ENCODE measurements at regions not wholly inside any gene's neighbourhood (a gene's known extent, or its start where the extent isn't known, plus 50 kb on each side); places are given as distances from the start of the nearest gene placed in this dataset.

GRCh38 chr2:52335727-52336126 lies 1303.8 kb upstream of the NRXN1 start:
- H3K36me3 ChIP-seq, result no peaks in the 10 kb centered on the region
- no peak overlapping the region for H3K27ac ChIP-seq
- H3K4me1 ChIP-seq, result no peaks in the 10 kb centered on the region
- intact Hi-C loops (cut with DNase I), result no loop called here
- no peak overlapping the region for H3K4me3 ChIP-seq
- DNase-seq (no peak), ATAC-seq (no peak)
- no peaks in the 10 kb centered on the region for H3K27me3 ChIP-seq (ENCODE audit: low read depth)
- H3K9me3 ChIP-seq, result no peaks in the 10 kb centered on the region
- TF ChIP-seq CTCF (IDR thresholded peaks at IDR 0.05), result no peak

- ATAC-seq (no peak), DNase-seq (no peak)
- Histone ChIP-seq H3K4me1 (no peaks in the 10 kb centered on the region), H3K9me3 (no peaks in the 10 kb centered on the region), H3K27me3 (ENCODE audit: low read depth) (no peaks in the 10 kb centered on the region), H3K4me3 (no peak overlapping the region), H3K36me3 (no peaks in the 10 kb centered on the region), H3K27ac (no peak overlapping the region)
- intact Hi-C loops (cut with DNase I), result no loop called here
- no peak for TF ChIP-seq CTCF (IDR thresholded peaks at IDR 0.05)
These were observed 1302.3 kb upstream of the NRXN1 start for GRCh38 chr2:52334185-52334584.

- H3K36me3 ChIP-seq, result no peaks in the 10 kb centered on the region
- DNase-seq, result no peak
- intact Hi-C loops (cut with DNase I), result no loop called here
- no peaks in the 10 kb centered on the region for H3K4me1 ChIP-seq
- H3K4me3 ChIP-seq, result no peak overlapping the region
- H3K9me3 ChIP-seq, result peaks cover 12% of the 10 kb centered on the region
- no peaks in the 10 kb centered on the region for H3K27me3 ChIP-seq (ENCODE audit: low read depth)
- no peak overlapping the region for H3K27ac ChIP-seq
- no peak for TF ChIP-seq CTCF (IDR thresholded peaks at IDR 0.05)
- ATAC-seq, result no peak
These were observed 1295.7 kb upstream of the NRXN1 start for GRCh38 chr2:52327641-52328040.

GRCh38 chr2:52314231-52314630 lies 1282.3 kb upstream of the NRXN1 start:
- intact Hi-C loops (cut with DNase I), result no loop called here
- no peaks in the 10 kb centered on the region for H3K4me1 ChIP-seq
- H3K9me3 ChIP-seq, result no peaks in the 10 kb centered on the region
- ATAC-seq (no peak), DNase-seq (no peak)
- H3K27ac ChIP-seq, result no peak overlapping the region
- H3K4me3 ChIP-seq, result no peak overlapping the region
- no peaks in the 10 kb centered on the region for H3K36me3 ChIP-seq
- no peaks in the 10 kb centered on the region for H3K27me3 ChIP-seq (ENCODE audit: low read depth)
- TF ChIP-seq CTCF (IDR thresholded peaks at IDR 0.05), result no peak

GRCh38 chr2:52312486-52312885 lies 1280.6 kb upstream of the NRXN1 start:
- Histone ChIP-seq H3K9me3 (no peaks in the 10 kb centered on the region), H3K4me1 (no peaks in the 10 kb centered on the region), H3K27ac (no peak overlapping the region), H3K4me3 (no peak overlapping the region), H3K36me3 (no peaks in the 10 kb centered on the region), H3K27me3 (ENCODE audit: low read depth) (no peaks in the 10 kb centered on the region)
- TF ChIP-seq CTCF (IDR thresholded peaks at IDR 0.05), result no peak
- no peak for DNase-seq
- no peak for ATAC-seq
- intact Hi-C loops (cut with DNase I), result no loop called here

GRCh38 chr2:52311862-52312261 lies 1279.9 kb upstream of the NRXN1 start:
- Histone ChIP-seq H3K27me3 (ENCODE audit: low read depth) (no peaks in the 10 kb centered on the region), H3K36me3 (no peaks in the 10 kb centered on the region), H3K4me3 (no peak overlapping the region), H3K27ac (no peak overlapping the region), H3K4me1 (no peaks in the 10 kb centered on the region), H3K9me3 (no peaks in the 10 kb centered on the region)
- TF ChIP-seq CTCF (IDR thresholded peaks at IDR 0.05), result no peak
- DNase-seq, result no peak
- intact Hi-C loops (cut with DNase I), result no loop called here
- no peak for ATAC-seq
